Fibroblast of skin of right biceps (primary cell): ENCODE measurements at regions not wholly inside any gene's neighbourhood (a gene's known extent, or its start where the extent isn't known, plus 50 kb on each side); places are given as distances from the start of the nearest gene placed in this dataset.
"Not testable (repeated sequence)": the region's sequence is repeated elsewhere in the genome, so short reads cannot be mapped to it uniquely, and the experiment has no call there.

Source experiments
- DNase-seq: peaks from one replicate; pipeline ENCODE4 v3.0.0-alpha.2; 2013

GRCh38 chr2:236632295-236633218, 62.9 kb downstream of the ACKR3 start:
- DNase-seq = no peak

GRCh38 chr2:236633219-236633570, 63.6 kb downstream of the ACKR3 start:
- DNase-seq = no peak

DNA sequence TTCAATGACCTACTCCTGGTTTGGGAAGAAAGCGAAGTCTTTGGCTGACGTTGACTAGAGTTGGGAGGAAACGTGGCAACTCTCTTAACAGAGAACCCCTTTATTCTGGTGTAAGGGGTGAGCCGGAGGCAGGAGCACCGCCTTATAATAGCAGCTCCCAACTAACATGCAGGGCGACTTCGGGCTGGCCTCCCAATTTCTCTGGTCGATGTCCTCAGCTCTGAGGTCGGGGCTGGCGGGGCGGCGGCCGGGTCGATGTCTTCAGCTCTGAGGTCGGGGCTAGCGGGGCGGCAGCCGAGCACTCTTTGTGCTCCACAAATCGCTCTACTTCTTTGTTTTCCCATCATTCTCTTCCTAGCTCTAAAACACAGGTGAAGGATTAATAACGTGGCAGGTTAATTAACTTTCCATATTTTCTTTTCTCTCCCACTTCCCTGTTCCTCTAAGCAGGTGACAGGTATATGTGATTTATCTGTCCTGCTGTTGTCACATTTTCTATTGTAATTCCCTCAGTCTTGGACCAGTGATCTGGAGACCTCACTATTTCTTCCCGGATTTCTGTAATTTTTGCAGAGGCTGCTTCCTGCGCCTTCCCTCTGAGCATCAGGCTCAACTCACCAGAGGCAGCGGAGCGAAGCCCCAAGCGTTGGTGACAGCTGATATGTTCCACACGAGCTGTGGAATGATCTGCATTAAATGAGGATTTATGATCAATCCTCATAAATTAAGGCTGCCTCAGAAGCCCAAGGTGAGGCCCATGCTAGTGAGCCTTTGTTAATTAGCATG, 64.3 kb downstream of the ACKR3 start:
- DNase-seq = no peak

GRCh38 chr2:236636261-236636660, 66.6 kb downstream of the ACKR3 start:
- no peak for DNase-seq

- no peak for DNase-seq
These were observed 67.3 kb downstream of the ACKR3 start for GRCh38 chr2:236636714-236637470.

DNA sequence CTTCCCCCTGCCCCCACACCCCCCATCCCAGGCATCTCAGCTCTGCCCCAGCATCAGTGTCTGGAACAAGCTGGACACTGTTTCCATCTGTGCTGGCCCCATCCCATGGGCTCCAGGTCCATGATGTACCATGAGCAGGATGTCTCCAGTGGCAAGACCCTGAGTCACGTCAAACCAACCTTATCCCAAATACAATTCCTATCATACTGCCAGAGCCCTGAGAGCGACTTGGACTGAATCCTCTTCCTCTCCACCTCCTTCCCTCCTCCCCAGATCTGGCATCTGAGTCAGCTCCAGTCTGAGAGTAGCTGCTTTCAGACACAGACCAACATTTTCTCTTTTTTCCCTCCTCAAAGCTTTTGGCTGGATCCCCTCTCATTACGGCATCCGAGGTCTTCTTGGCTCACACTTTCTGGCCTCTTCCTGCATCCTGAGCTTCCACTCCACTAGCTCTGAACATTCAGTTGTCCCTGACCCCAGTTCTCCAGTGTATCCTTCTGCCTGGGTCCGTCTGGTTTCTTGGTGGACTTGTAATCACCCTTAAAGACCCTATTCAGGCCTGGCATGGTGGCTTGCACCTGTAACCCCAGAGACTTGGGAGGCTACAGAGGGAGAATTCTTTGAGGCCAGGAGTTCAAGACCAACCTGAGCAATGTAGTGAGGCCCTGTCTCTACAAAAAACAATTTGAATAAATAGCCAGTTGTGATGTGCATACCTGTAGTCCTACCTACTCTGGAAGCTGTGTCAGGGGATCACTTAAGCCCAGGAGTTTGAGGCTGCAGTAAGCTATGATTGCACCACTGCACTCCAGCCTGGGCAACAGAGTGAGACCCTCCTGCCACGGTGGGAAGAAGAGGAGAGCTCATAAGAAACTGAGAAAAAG, 68.3 kb downstream of the ACKR3 start:
- DNase-seq = peak; percentile 74

GRCh38 chr2:236638707-236639106, 69.1 kb downstream of the ACKR3 start:
- DNase-seq = no peak

DNA sequence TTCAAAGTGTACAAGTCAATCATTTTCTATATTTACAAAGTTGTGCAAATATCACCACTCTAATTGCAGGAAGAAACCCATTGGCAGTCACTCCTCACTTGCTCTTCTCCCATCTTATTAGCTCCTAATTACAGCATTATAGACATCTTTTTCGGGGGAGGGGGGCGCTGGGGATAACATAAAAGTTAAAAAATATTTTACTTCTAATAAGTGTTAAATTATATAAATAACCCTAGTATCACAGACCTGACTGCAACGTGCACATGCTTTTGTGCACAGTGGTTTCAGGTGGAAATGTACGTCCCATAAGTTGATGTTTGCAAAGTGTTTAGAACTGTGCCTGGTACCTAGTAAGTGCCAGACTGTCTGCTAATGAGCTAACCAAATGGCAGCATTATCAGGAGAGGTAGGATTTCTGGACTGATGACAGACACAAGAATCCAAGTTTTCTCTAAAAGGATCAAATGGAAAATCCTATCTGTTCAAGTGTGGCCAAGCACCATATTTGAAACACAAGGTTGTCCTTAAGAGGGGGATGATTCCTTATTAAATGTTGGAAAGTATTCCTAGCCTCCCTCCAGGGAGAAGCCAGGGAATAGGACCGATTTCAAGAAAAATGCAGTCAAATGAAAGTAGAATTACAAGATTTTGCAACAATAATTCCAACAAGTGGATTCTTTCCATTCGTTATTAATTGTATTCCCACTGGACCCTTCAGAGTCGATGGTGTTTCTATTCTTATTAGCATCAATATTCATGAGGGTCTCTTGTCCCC, 70.0 kb downstream of the ACKR3 start:
- DNase-seq = no peak

DNA sequence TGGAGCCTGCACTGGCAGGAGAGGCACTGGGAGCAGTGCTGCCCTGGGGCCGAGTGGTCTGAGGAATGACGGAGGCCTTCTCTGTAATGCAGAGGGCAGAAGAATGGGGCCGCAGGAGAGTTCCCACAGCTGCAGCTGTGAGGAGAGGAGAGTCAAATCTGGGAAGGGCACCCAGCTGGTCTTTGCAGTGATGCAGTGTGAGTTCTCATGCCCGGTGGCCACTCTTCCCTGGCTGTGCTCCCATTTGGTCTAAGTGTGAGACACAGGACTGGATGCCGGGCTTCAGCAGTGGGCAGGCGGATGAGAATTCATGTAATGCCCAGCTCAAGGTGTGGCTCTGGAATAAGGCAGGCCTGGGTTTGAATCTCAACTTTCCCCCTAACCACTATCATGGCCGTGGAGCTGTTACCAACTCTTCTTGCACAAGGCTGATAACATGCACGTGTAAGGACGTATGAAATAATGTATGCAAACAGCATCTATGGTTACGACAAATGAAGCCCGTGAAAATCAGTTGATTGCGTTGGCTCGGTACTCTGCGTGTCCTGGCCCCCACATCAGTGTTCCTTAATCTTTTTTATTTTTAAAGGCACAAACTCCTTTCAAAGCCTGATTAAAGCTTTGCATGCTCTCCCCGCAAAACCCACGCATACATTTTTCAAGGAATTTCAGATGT, 71.6 kb downstream of the ACKR3 start:
- DNase-seq = no peak

- no peak for DNase-seq
These were observed 72.5 kb downstream of the ACKR3 start for GRCh38 chr2:236642125-236642524.

- peak; percentile 100 for DNase-seq
These were observed 73.1 kb downstream of the ACKR3 start for GRCh38 chr2:236642584-236643291.

DNA sequence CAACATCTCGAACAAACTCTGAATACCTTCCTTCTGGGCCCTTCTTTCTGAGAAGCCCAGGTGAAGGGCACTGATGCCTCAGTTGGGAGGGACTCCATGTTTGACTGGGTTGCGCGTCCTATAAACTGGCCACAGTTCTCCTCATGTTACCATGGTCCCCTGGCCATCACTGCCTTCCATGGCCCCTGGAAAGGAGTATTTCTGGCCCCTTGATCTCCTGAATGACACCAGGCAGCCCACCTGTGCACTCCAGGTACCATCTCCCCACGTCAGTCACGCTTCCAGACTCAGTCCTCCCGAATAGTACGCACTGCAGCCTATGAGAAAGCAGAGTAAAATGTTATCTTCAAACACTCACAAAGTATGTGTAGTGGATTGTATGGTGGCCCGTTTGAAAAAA, 73.9 kb downstream of the ACKR3 start:
- DNase-seq = no peak

DNA sequence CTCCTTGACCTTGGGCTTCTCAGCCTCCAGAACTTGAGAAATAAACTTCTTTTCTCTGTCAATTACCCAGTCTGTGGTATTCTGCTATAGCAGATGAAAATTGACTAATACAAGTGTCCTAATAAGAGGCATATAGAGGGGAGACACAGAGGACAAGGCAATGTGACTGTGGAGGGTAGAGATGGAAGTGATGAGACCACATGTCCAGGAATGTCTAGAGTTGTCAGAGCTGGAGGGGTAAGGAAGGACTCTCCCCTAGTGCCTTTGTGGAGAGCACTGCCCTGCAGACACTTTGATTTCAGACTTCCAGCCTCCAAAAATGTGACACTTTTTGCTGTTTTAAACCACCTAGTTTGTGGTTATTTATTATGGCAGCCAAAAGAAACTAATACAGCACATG, 74.4 kb downstream of the ACKR3 start:
- no peak for DNase-seq

DNA sequence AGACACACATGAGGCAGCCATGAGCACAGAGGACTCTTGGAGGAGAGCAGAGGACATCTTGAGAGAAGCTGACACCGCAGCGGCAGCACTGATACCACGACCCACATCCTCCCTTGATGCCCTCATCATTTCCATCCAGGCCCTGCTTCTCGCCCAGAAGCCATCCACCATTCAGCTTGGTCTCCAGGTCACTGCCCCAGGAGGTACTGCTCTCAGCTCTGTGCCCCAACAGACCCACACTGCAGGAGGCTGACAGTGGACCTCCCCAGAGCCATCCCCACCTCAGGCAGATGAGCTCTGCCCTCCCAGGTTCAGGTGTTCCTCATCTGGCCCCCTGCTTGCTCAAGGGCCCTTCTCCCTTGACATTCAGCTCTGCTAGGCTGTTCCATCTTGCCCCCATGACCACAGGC, 74.9 kb downstream of the ACKR3 start:
- no peak for DNase-seq

GRCh38 chr2:236645141-236645540, 75.5 kb downstream of the ACKR3 start:
- not testable (repeated sequence) for DNase-seq

DNA sequence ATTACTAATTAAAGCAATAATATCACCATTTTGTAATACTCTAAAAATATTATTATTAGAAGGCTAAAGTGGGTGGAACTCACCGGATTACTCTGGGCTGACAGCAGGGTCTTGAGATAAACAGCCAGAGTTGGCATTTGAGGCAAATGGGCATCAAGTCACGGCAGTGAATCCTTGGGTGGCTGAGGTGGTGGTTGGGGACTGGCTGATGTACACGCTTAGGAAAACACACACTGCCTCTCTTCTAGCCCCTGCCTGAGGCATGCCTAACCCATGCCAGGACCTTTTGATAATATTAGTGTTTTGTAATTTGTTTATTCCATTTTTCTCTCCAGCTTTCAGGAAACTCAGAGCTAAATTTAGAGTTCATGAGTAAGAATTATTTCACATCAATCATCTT, 76.8 kb downstream of the ACKR3 start:
- DNase-seq = no peak

- no peak for DNase-seq
These were observed 77.2 kb downstream of the ACKR3 start for GRCh38 chr2:236646871-236647270.

- no peak for DNase-seq
These were observed 78.0 kb downstream of the ACKR3 start for GRCh38 chr2:236647621-236648020.

DNA sequence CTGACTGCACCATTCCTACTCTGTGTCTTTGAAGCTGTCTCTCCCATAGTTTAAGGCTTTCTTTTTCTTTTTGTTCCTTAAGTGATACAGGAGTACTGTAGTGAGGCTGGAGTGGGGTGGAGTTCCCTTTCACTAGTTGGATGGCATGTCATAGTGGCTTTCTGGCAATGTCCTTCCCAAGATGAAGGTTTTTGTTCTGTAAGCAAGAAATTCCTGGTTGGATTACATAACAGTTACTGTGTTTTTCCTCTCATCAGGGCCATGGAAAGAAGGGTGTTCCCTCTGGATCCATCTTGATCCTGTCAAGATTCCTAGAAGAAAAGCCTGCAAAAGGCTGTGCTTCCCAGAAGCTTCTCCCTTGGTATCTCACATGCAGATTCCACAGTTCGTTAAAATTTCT, 84.2 kb downstream of the ACKR3 start:
- no peak for DNase-seq

- DNase-seq = no peak
These were observed 84.9 kb downstream of the ACKR3 start for GRCh38 chr2:236654496-236654895.
